ENCODE measurements at regions not wholly inside any gene's neighbourhood (a gene's known extent, or its start where the extent isn't known, plus 50 kb on each side); places are given as distances from the start of the nearest gene placed in this dataset.

GRCh38 chr5:180421672-180422071 lies 68.5 kb upstream of the GFPT2 start:
- TF ChIP-seq, protein P1, sequence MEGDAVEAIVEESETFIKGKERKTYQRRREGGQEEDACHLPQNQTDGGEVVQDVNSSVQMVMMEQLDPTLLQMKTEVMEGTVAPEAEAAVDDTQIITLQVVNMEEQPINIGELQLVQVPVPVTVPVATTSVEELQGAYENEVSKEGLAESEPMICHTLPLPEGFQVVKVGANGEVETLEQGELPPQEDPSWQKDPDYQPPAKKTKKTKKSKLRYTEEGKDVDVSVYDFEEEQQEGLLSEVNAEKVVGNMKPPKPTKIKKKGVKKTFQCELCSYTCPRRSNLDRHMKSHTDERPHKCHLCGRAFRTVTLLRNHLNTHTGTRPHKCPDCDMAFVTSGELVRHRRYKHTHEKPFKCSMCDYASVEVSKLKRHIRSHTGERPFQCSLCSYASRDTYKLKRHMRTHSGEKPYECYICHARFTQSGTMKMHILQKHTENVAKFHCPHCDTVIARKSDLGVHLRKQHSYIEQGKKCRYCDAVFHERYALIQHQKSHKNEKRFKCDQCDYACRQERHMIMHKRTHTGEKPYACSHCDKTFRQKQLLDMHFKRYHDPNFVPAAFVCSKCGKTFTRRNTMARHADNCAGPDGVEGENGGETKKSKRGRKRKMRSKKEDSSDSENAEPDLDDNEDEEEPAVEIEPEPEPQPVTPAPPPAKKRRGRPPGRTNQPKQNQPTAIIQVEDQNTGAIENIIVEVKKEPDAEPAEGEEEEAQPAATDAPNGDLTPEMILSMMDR (IDR thresholded peaks at IDR 0.05) = no peak
- no peak for TF ChIP-seq POLR2A (IDR thresholded peaks at IDR 0.05)
